IMR-90 (cell line): ENCODE measurements at regions not wholly inside any gene's neighbourhood (a gene's known extent, or its start where the extent isn't known, plus 50 kb on each side); places are given as distances from the start of the nearest gene placed in this dataset.

Experiments used
- ATAC-seq: fragments of 200-7000 bp; cut with Tn5 transposase; 2 replicates; pipeline ENCODE4 v1.9.1; 2020; ENCODE audit warnings: low read depth, mild to moderate bottlenecking, moderate library complexity
- BruUV-seq: library from RNA; stranded (reverse); fragments of 400-500 nt; replicated peaks from 2 replicates; lab custom pipeline; 2021; lab: Mats Ljungman, UMichigan
- CTCF ChIA-PET: fragments of 300-600 bp; formaldehyde crosslinking; extraction: SDS; loops from one replicate; lab custom pipeline; 2021; ENCODE audit warnings: antibody characterized with exemption; lab: Yijun Ruan, JAX
- POLR2A ChIA-PET: fragments of 300-600 bp; sonication (Branson Sonifier 250); formaldehyde crosslinking; loops from one replicate; lab custom pipeline; 2022; ENCODE audit warnings: antibody characterized with exemption; ENCODE audit not compliant: unreplicated experiment; lab: Charles Lee
- DNase-seq: peaks from one replicate; pipeline ENCODE4 v3.0.0; 2013
- H2AFZ ChIP-seq: replicated peaks from 2 replicates; pipeline ENCODE3; 2013; ENCODE audit warnings: low read length, mild to moderate bottlenecking; ENCODE audit not compliant: poor library complexity
- H2AK5ac ChIP-seq: 2 replicates; pipeline ENCODE4 v1.6.1; 2013; ENCODE audit warnings: low read depth, low read length, inconsistent platforms
- H2AK9ac ChIP-seq: replicated peaks from 2 replicates; pipeline ENCODE3; 2013; ENCODE audit warnings: mild to moderate bottlenecking, low read depth, low read length, moderate library complexity; ENCODE audit not compliant: poor library complexity
- H2BK120ac ChIP-seq: 2 replicates; pipeline ENCODE4 v1.6.1; 2013; ENCODE audit warnings: low read depth, low read length, inconsistent platforms
- H2BK15ac ChIP-seq: 3 replicates; pipeline ENCODE4 v1.6.1; 2013; ENCODE audit warnings: low read depth, low read length, inconsistent platforms
- H2BK20ac ChIP-seq: 2 replicates; pipeline ENCODE4 v1.6.1; 2013; ENCODE audit warnings: low read depth, mild to moderate bottlenecking, inconsistent platforms, low read length, moderate library complexity
- H2BK5ac ChIP-seq: 2 replicates; pipeline ENCODE4 v1.6.1; 2013; ENCODE audit warnings: mild to moderate bottlenecking, low read depth, low read length, inconsistent platforms; ENCODE audit not compliant: poor library complexity, severe bottlenecking
- H3K14ac ChIP-seq: replicated peaks from 2 replicates; pipeline ENCODE4 v1.6.1; 2013; ENCODE audit warnings: low read depth, low read length, inconsistent platforms
- H3K18ac ChIP-seq: 2 replicates; pipeline ENCODE4 v1.6.1; 2013; ENCODE audit warnings: low read depth, low read length, control low read depth
- H3K23ac ChIP-seq: 2 replicates; pipeline ENCODE4 v1.6.1; 2013; ENCODE audit warnings: low read depth, low read length, inconsistent platforms
- H3K27ac ChIP-seq: 2 replicates; pipeline ENCODE4 v1.5.1; 2013; ENCODE audit warnings: mild to moderate bottlenecking, control low read depth, low read length; ENCODE audit not compliant: insufficient read depth
- H3K27me3 ChIP-seq: 2 replicates; pipeline ENCODE4 v1.6.1; 2013; ENCODE audit warnings: low read length; ENCODE audit not compliant: control insufficient read depth, insufficient read depth
- H3K36me3 ChIP-seq: 2 replicates; pipeline ENCODE4 v1.6.1; 2013; ENCODE audit warnings: low read length, mixed read lengths; ENCODE audit not compliant: control insufficient read depth, insufficient read depth
- H3K4ac ChIP-seq: 2 replicates; pipeline ENCODE4 v1.6.1; 2013; ENCODE audit warnings: low read depth, low read length, inconsistent platforms
- H3K4me1 ChIP-seq: 2 replicates; pipeline ENCODE4 v1.6.1; 2013; ENCODE audit warnings: low read length, mixed read lengths; ENCODE audit not compliant: control insufficient read depth, insufficient read depth
- H3K4me2 ChIP-seq: 2 replicates; pipeline ENCODE4 v1.6.1; 2013; ENCODE audit warnings: low read depth, mild to moderate bottlenecking, control low read depth, low read length, moderate library complexity
- H3K4me3 ChIP-seq: 2 replicates; pipeline ENCODE4 v1.5.1; 2013; ENCODE audit warnings: low read depth, mild to moderate bottlenecking, control low read depth, low read length, moderate library complexity; ENCODE audit not compliant: insufficient read depth
- H3K56ac ChIP-seq: 2 replicates; pipeline ENCODE4 v1.6.1; 2013; ENCODE audit warnings: low read length, inconsistent platforms; ENCODE audit not compliant: insufficient read depth; ENCODE audit errors: extremely low read depth
- H3K79me1 ChIP-seq, 2 experiments: 2 replicates each; pipeline ENCODE4 v1.6.1; 2013; ENCODE audit warnings: low read length in 2 of 2, inconsistent platforms in 1 of 2, low read depth in 1 of 2
- H3K9ac ChIP-seq: 2 replicates; pipeline ENCODE4 v1.6.1; 2013; ENCODE audit warnings: low read depth, low read length, control low read depth
- H3K9me1 ChIP-seq: 2 replicates; pipeline ENCODE4 v1.6.1; 2013; ENCODE audit warnings: low read length, inconsistent platforms; ENCODE audit not compliant: insufficient read depth
- H3K9me3 ChIP-seq: 2 replicates; pipeline ENCODE4 v1.6.1; 2013; ENCODE audit warnings: low read length; ENCODE audit not compliant: control insufficient read depth, insufficient read depth
- H4K20me1 ChIP-seq: 2 replicates; pipeline ENCODE4 v1.6.1; 2013; ENCODE audit warnings: low read length, inconsistent platforms; ENCODE audit not compliant: insufficient read depth
- H4K5ac ChIP-seq: 2 replicates; pipeline ENCODE4 v1.6.1; 2013; ENCODE audit warnings: mild to moderate bottlenecking, low read depth, low read length, control low read depth
- H4K8ac ChIP-seq, 2 experiments: 2 replicates each; pipeline ENCODE4 v1.6.1; 2013; ENCODE audit warnings: low read depth in 2 of 2, low read length in 2 of 2, control low read depth in 1 of 2, inconsistent platforms in 1 of 2
- H4K91ac ChIP-seq: 2 replicates; pipeline ENCODE4 v1.6.1; 2013; ENCODE audit warnings: low read depth, low read length, inconsistent platforms; ENCODE audit not compliant: insufficient read depth
- BHLHE40 ChIP-seq: fragments of 150-350 bp; IDR thresholded peaks from 2 replicates; pipeline ENCODE4 v1.6.1; 2016; ENCODE audit warnings: mild to moderate bottlenecking, low read depth, low read length
- CEBPB ChIP-seq: IDR thresholded peaks from 2 replicates; pipeline ENCODE4 v1.6.1; 2012; ENCODE audit warnings: low read depth, low read length, improper control_type of control experiment
- CHD1 ChIP-seq: IDR thresholded peaks from 2 replicates; pipeline ENCODE4 v1.6.1; 2012; ENCODE audit warnings: low read depth, low read length, improper control_type of control experiment
- CTCF ChIP-seq: conservative IDR thresholded peaks from 2 replicates; pipeline ENCODE4 v1.5.1; 2012; ENCODE audit warnings: mild to moderate bottlenecking, low read depth, low read length, improper control_type of control experiment
- ELK1 ChIP-seq: fragments of 150-350 bp; IDR thresholded peaks from 2 replicates; pipeline ENCODE4 v1.6.1; 2016; ENCODE audit warnings: low read depth, mild to moderate bottlenecking, low read length, moderate library complexity, borderline replicate concordance
- FOS ChIP-seq: fragments of 150-350 bp; IDR thresholded peaks from 2 replicates; pipeline ENCODE4 v1.6.1; 2016; ENCODE audit warnings: low read depth, low read length
- MAFK ChIP-seq: IDR thresholded peaks from 2 replicates; pipeline ENCODE4 v1.6.1; 2012; ENCODE audit warnings: low read depth, low read length, improper control_type of control experiment
- MAZ ChIP-seq: IDR thresholded peaks from 2 replicates; pipeline ENCODE4 v1.6.1; 2012; ENCODE audit warnings: low read depth, mild to moderate bottlenecking, low read length, improper control_type of control experiment, moderate library complexity, borderline replicate concordance
- MXI1 ChIP-seq: IDR thresholded peaks from 2 replicates; pipeline ENCODE4 v1.6.1; 2012; ENCODE audit warnings: low read depth, mild to moderate bottlenecking, low read length, moderate library complexity, borderline replicate concordance
- NFE2L2 ChIP-seq: fragments of 150-350 bp; IDR thresholded peaks from 2 replicates; pipeline ENCODE4 v1.6.1; 2016; ENCODE audit warnings: low read depth, mild to moderate bottlenecking, low read length
- POLR2A ChIP-seq: IDR thresholded peaks from 2 replicates; pipeline ENCODE4 v1.6.1; 2012; ENCODE audit warnings: mild to moderate bottlenecking, low read depth, low read length
- RAD21 ChIP-seq: IDR thresholded peaks from 2 replicates; pipeline ENCODE4 v1.6.1; 2012; ENCODE audit warnings: low read length, improper control_type of control experiment
- RCOR1 ChIP-seq: IDR thresholded peaks from 2 replicates; pipeline ENCODE4 v1.6.1; 2012; ENCODE audit warnings: mild to moderate bottlenecking, low read length, improper control_type of control experiment; ENCODE audit not compliant: insufficient replicate concordance
- RFX5 ChIP-seq: IDR thresholded peaks from 2 replicates; pipeline ENCODE4 v1.8.0; 2012; ENCODE audit warnings: low read depth, mild to moderate bottlenecking, low read length, moderate library complexity
- SMC3 ChIP-seq: fragments of 150-350 bp; IDR thresholded peaks from 2 replicates; pipeline ENCODE4 v1.6.1; 2016; ENCODE audit warnings: low read depth, mild to moderate bottlenecking, antibody characterized with exemption, low read length, moderate library complexity
- USF2 ChIP-seq: fragments of 150-350 bp; IDR thresholded peaks from 2 replicates; pipeline ENCODE4 v1.6.1; 2017; ENCODE audit warnings: mild to moderate bottlenecking, antibody characterized with exemption, low read length, low read depth
- dilution Hi-C: fragments of 300-500 bp; cut with HindIII; formaldehyde crosslinking; loops from one replicate; pipeline ENCODE4 v1.14.3; 2018; ENCODE audit warnings: low sequenced_read_pairs; ENCODE audit not compliant: unreplicated experiment
- in situ Hi-C: fragments of 300-500 bp; cut with MboI; formaldehyde crosslinking; loops from 3 replicates; pipeline ENCODE4 v1.14.3; 2019; ENCODE audit warnings: low sequenced_read_pairs, inconsistent platforms, mixed read lengths
- intact Hi-C: fragments of 100-400 bp; cut with micrococcal nuclease; formaldehyde crosslinking; loops from 2 replicates; pipeline ENCODE4 v1.10.0; 2022

- Histone ChIP-seq H3K9me3 (no peaks in the 10 kb centered on the region), H3K27me3 (peaks cover 10% of the 10 kb centered on the region), H3K9ac (no peak overlapping the region), H4K8ac (no peak overlapping the region), H3K56ac (no peak overlapping the region), H3K4me2 (no peak overlapping the region), H2AK5ac (no peak overlapping the region), H3K4me3 (no peak overlapping the region), H2BK120ac (no peak overlapping the region), H3K18ac (no peak overlapping the region), H2AFZ (no peak overlapping the region), H4K5ac (no peak overlapping the region), H3K23ac (no peak overlapping the region), H3K9me1 (no peaks in the 10 kb centered on the region), H4K20me1 (no peaks in the 10 kb centered on the region), H2BK5ac (no peak overlapping the region), H3K27ac (no peak overlapping the region), H3K14ac (no peak overlapping the region), H2BK15ac (no peak overlapping the region), H2BK20ac (no peak overlapping the region), H3K79me1 (no peaks in the 10 kb centered on the region), H3K36me3 (no peaks in the 10 kb centered on the region), H2AK9ac (no peak overlapping the region), H4K91ac (no peak overlapping the region), H3K4ac (no peak overlapping the region), H3K4me1 (no peaks in the 10 kb centered on the region)
- intact Hi-C loops (no loop called here), dilution Hi-C loops (no loop called here), in situ Hi-C loops (no loop called here)
- TF ChIP-seq CTCF (no peak), FOS (no peak), RFX5 (no peak), SMC3 (no peak), MXI1 (no peak), ELK1 (no peak), POLR2A (no peak), CHD1 (no peak), MAZ (no peak), RAD21 (no peak), RCOR1 (no peak), MAFK (no peak), BHLHE40 (no peak), CEBPB (no peak), USF2 (no peak), NFE2L2 (no peak)
- DNase-seq (no peak), ATAC-seq (no peak)
- BruUV-seq = no TSS peak
- ChIA-PET CTCF (no interaction called here), POLR2A (no interaction called here)
Measured at GRCh38 chr5:133792024-133792423, 176.4 kb downstream of the C5orf15 start.
